Memory B cell (primary cell): ENCODE measurements at regions not wholly inside any gene's neighbourhood (a gene's known extent, or its start where the extent isn't known, plus 50 kb on each side); places are given as distances from the start of the nearest gene placed in this dataset.

ENCODE experiments used
- ATAC-seq: fragments of 150-1000 bp; cut with Tn5 transposase; 2 replicates; pipeline ENCODE4 v1.10.0; 2021; ENCODE audit warnings: low read depth, mild to moderate bottlenecking, moderate library complexity
- DNase-seq, 2 donors: peaks; one replicate each; pipeline ENCODE4 v3.0.0; 2022; ENCODE audit warnings: low spot score in 2 of 2
- H3K27ac Mint-ChIP-seq: one replicate; pipeline ENCODE4 v1.8.0; 2022; ENCODE audit warnings: mild to moderate bottlenecking, moderate library complexity, mixed read lengths
- H3K27me3 Mint-ChIP-seq: one replicate; pipeline ENCODE4 v1.8.0; 2022; ENCODE audit warnings: mixed read lengths
- H3K36me3 Mint-ChIP-seq: one replicate; pipeline ENCODE4 v1.8.0; 2022; ENCODE audit warnings: mild to moderate bottlenecking, mixed read lengths
- H3K4me1 Mint-ChIP-seq: one replicate; pipeline ENCODE4 v1.8.0; 2022; ENCODE audit warnings: mixed read lengths
- H3K4me3 Mint-ChIP-seq: one replicate; pipeline ENCODE4 v1.8.0; 2022; ENCODE audit warnings: mild to moderate bottlenecking, moderate library complexity, mixed read lengths
- H3K9me3 Mint-ChIP-seq: one replicate; pipeline ENCODE4 v1.8.0; 2022; ENCODE audit warnings: mixed read lengths

- Mint-ChIP-seq H3K27me3 (peaks cover 1% of the 10 kb centered on the region), H3K4me3 (no peak overlapping the region), H3K9me3 (no peaks in the 10 kb centered on the region), H3K27ac (no peak overlapping the region), H3K36me3 (no peaks in the 10 kb centered on the region), H3K4me1 (peaks cover 2% of the 10 kb centered on the region)
- DNase-seq (no peak), ATAC-seq (no peak)
Measured at GRCh38 chr11:30128269-30128932, 102.4 kb upstream of the FSHB start.

DNA sequence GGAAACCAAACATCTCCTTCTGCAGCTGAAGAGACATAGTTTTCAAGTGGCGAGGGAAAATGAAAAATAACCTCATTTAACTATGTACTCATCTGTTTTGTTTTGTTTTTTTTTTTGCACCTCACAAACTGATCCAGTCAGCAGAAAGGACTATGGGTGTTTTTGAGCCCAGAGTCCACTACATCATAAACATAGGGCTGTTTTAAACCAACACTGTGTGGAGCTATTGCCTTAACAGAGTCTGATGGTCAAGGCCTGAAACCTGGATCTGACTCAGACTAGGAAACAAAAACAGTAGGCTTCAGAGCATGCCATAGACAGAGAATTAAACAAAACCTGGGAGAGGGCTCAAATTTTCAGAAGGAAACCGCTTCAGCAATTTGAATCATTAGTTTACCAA, 99.3 kb upstream of the FSHB start:
- no peak for ATAC-seq
- Mint-ChIP-seq H3K27ac (no peak overlapping the region), H3K9me3 (no peaks in the 10 kb centered on the region), H3K4me1 (peaks cover 2% of the 10 kb centered on the region), H3K36me3 (no peaks in the 10 kb centered on the region), H3K27me3 (peaks cover 1% of the 10 kb centered on the region), H3K4me3 (no peak overlapping the region)
- no peak for DNase-seq

DNA sequence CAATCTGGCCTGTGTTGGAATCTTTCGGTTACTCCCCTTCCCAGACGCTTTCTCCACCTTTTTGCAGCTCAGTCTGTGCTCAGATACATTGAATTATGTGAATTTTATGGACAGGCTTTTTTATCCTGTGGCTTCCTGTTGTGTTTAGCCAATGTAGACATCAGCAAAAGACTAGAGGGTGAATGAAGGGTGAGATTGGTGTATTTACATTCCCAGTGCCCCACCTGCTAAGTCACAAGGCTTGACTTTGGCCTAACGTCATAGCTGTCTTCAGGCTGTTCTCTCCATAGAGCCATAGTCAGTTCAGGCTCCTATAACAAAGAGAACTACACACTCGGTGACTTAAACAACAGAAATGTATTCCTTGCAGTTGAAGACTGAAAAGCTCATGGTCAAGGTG, 97.5 kb upstream of the FSHB start:
- H3K27ac Mint-ChIP-seq: no peak overlapping the region
- H3K4me1 Mint-ChIP-seq: peaks cover under 1% of the 10 kb centered on the region
- H3K27me3 Mint-ChIP-seq: peaks cover under 1% of the 10 kb centered on the region
- ATAC-seq: no peak
- DNase-seq: no peak
- no peaks in the 10 kb centered on the region for H3K9me3 Mint-ChIP-seq
- H3K4me3 Mint-ChIP-seq: no peak overlapping the region
- no peaks in the 10 kb centered on the region for H3K36me3 Mint-ChIP-seq

DNA sequence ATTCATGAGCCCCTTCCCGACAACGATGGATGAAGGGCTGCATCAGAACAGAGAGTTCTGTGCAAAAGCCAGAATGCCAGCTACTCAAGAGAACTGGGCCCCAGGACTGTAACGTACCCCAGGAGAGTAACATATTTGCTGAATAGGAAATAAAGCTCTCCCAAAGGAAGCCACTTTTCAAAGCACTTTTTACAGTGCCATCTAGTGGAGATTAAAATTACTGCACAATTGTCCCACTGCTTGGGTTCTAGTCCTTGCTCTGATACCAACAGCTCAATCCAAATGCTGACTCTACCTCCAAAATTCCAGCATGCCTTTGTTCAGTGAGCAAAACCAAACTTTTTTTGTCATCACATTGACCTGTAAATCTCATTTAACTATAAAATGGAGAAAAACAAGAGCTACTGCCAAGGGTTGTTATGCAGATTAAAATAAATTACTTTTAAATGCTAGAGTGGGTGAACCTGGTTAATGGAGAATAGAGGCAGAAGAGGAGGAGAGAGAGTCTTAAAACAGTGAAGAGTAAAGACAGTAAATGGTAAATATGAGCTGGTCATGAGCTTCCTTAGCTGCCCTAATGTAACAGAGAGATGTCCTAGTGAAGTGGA, 87.6 kb upstream of the FSHB start:
- H3K27me3 Mint-ChIP-seq: peaks cover 2% of the 10 kb centered on the region
- DNase-seq: peak; percentile 15 to 16
- H3K36me3 Mint-ChIP-seq: no peaks in the 10 kb centered on the region
- no peak overlapping the region for H3K4me3 Mint-ChIP-seq
- ATAC-seq: no peak
- no peaks in the 10 kb centered on the region for H3K4me1 Mint-ChIP-seq
- H3K27ac Mint-ChIP-seq: no peak overlapping the region
- no peaks in the 10 kb centered on the region for H3K9me3 Mint-ChIP-seq

DNA sequence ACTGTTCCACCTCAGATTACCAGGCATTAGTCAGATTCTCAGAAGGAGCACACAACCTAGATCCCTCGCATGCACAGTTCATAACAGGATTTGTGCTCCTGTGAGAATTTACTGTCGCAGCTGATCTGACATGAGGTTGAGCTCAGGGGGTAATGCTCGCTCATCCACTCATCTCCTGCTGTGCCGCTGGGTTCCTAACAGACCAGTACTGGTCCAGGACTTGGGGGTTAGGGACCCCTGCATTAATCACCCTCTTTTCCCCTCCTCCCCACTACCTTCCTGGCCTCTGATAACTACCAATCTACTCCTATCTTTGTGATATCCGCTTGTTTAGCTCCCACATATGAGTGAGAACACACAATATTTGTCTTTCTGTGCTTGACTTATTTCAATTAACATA, 83.5 kb upstream of the FSHB start:
- DNase-seq (no peak), ATAC-seq (no peak)
- Mint-ChIP-seq H3K9me3 (no peaks in the 10 kb centered on the region), H3K27me3 (peaks cover 4% of the 10 kb centered on the region), H3K4me1 (no peaks in the 10 kb centered on the region), H3K4me3 (no peak overlapping the region), H3K36me3 (no peaks in the 10 kb centered on the region), H3K27ac (no peak overlapping the region)

GRCh38 chr11:30149998-30150397, 80.8 kb upstream of the FSHB start:
- ATAC-seq (no peak), DNase-seq (no peak)
- H3K9me3 Mint-ChIP-seq: no peaks in the 10 kb centered on the region
- H3K27me3 Mint-ChIP-seq: peaks cover 4% of the 10 kb centered on the region
- no peak overlapping the region for H3K4me3 Mint-ChIP-seq
- no peaks in the 10 kb centered on the region for H3K4me1 Mint-ChIP-seq
- H3K27ac Mint-ChIP-seq: no peak overlapping the region
- H3K36me3 Mint-ChIP-seq: no peaks in the 10 kb centered on the region

GRCh38 chr11:30150425-30150824, 80.4 kb upstream of the FSHB start:
- Mint-ChIP-seq H3K4me1 (no peaks in the 10 kb centered on the region), H3K36me3 (no peaks in the 10 kb centered on the region), H3K4me3 (no peak overlapping the region), H3K27me3 (peaks cover 6% of the 10 kb centered on the region), H3K27ac (no peak overlapping the region), H3K9me3 (no peaks in the 10 kb centered on the region)
- ATAC-seq (no peak), DNase-seq (no peak)

GRCh38 chr11:30153008-30153407, 77.8 kb upstream of the FSHB start:
- ATAC-seq: no peak
- Mint-ChIP-seq H3K4me1 (no peaks in the 10 kb centered on the region), H3K4me3 (no peak overlapping the region)

DNA sequence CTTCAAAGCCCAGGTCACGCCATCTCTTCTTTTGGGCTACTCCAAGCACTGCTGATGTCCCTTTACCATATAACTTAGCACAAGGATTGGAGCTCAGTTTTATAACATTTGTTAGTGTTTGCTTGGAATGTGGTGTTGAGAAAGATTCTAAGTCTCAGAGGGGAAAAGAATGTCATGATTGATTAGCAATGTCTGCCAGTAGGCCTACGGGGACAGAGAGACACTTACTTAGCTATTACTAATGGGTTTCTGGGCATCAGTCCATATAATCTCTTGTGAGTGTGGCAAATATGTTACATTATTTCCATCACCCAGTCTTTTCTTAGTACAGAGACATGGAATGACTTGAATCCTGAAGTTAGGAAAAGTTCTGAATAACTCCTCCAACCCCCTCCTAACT, 75.4 kb upstream of the FSHB start:
- Mint-ChIP-seq H3K27ac (no peak overlapping the region), H3K4me1 (no peaks in the 10 kb centered on the region), H3K4me3 (no peak overlapping the region), H3K36me3 (no peaks in the 10 kb centered on the region), H3K27me3 (peaks cover 7% of the 10 kb centered on the region), H3K9me3 (no peaks in the 10 kb centered on the region)
- ATAC-seq (no peak), DNase-seq (no peak)

More at GRCh38 chr11:30153008-30153407, 77.8 kb upstream of the FSHB start:
- DNase-seq: no peak
- Mint-ChIP-seq H3K27ac (no peak overlapping the region), H3K36me3 (no peaks in the 10 kb centered on the region), H3K27me3 (peaks cover 6% of the 10 kb centered on the region), H3K9me3 (no peaks in the 10 kb centered on the region)

- H3K4me1 Mint-ChIP-seq: no peaks in the 10 kb centered on the region
- DNase-seq (no peak), ATAC-seq (no peak)
- H3K36me3 Mint-ChIP-seq: no peaks in the 10 kb centered on the region
- H3K4me3 Mint-ChIP-seq: no peak overlapping the region
- H3K27me3 Mint-ChIP-seq: peaks cover 11% of the 10 kb centered on the region
- H3K9me3 Mint-ChIP-seq: peaks cover 5% of the 10 kb centered on the region
- H3K27ac Mint-ChIP-seq: no peak overlapping the region
Measured at GRCh38 chr11:30159546-30159945, 71.3 kb upstream of the FSHB start.

DNA sequence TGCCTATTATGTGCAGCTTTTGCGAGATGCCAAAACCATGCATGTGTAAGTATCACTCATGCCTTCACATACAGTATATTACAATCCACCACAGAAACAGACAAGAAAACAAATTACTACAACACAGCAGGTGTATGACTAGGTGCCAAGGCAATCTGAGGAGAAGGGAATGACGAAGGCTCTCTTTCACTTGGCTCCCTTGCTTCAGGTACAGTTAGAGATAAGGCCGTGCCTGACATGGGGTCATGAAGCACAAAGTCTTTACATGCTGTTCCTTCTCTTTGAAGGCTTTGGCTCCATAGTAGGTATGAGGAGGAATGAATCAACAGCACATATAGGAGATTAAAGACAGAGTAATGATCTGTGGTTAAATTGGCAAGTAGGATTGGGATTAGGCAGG, 65.2 kb upstream of the FSHB start:
- H3K27me3 Mint-ChIP-seq: peaks cover 5% of the 10 kb centered on the region
- ATAC-seq: no peak
- peaks cover 5% of the 10 kb centered on the region for H3K9me3 Mint-ChIP-seq
- H3K4me3 Mint-ChIP-seq: no peak overlapping the region
- H3K36me3 Mint-ChIP-seq: no peaks in the 10 kb centered on the region
- H3K4me1 Mint-ChIP-seq: no peaks in the 10 kb centered on the region
- DNase-seq: no peak
- no peak overlapping the region for H3K27ac Mint-ChIP-seq

DNA sequence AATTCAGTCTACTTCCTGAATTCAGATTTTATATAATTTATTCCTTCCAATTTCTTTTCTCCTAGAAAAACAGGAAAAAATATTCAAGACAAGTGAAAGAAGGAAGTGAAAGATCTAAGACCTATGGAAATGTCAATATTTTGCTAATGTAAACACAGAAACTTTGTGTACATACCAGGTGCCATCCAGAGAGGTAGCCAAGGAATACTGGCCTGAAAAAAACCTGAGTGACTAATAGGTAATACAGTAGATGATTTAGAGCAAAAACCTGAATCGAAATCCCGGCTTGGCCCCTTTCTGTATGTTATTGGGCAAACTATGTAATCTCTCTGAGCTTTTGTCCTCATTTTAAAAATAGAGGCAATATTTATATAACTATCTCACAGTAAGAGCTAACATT, 59.2 kb upstream of the FSHB start:
- H3K4me1 Mint-ChIP-seq: no peaks in the 10 kb centered on the region
- no peak overlapping the region for H3K27ac Mint-ChIP-seq
- H3K27me3 Mint-ChIP-seq: peaks cover 2% of the 10 kb centered on the region
- H3K9me3 Mint-ChIP-seq: no peaks in the 10 kb centered on the region
- no peak for DNase-seq
- no peak overlapping the region for H3K4me3 Mint-ChIP-seq
- ATAC-seq: no peak
- no peaks in the 10 kb centered on the region for H3K36me3 Mint-ChIP-seq

GRCh38 chr11:30172158-30172557, 58.7 kb upstream of the FSHB start:
- Mint-ChIP-seq H3K27ac (no peak overlapping the region), H3K9me3 (peaks cover 2% of the 10 kb centered on the region), H3K4me1 (no peaks in the 10 kb centered on the region), H3K4me3 (no peak overlapping the region), H3K27me3 (peaks cover 2% of the 10 kb centered on the region), H3K36me3 (no peaks in the 10 kb centered on the region)
- no peak for DNase-seq
- ATAC-seq: no peak

DNA sequence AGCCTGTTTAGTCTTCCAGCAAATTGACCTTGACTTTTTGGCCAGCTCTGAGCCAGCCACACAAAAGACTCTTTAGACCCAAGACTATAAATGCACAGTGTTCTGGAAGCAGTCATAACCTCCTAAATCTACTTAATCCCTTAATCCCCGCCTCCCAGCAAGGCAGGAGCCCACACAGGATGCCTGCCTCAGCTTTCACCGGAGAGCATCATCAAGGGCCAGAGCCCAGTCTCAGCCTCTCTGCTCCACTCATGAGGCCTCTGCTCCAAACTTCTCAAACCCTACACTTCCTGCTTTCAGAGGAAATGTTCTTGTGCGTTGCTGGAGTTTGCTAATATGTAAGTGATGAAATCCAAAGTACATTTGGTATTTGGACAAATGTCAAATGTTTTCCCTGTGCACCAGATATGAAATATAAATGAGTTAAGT, 57.9 kb upstream of the FSHB start:
- no peak overlapping the region for H3K27ac Mint-ChIP-seq
- H3K4me1 Mint-ChIP-seq: no peaks in the 10 kb centered on the region
- peaks cover 2% of the 10 kb centered on the region for H3K36me3 Mint-ChIP-seq
- peaks cover 2% of the 10 kb centered on the region for H3K27me3 Mint-ChIP-seq
- no peak overlapping the region for H3K4me3 Mint-ChIP-seq
- no peak for ATAC-seq
- DNase-seq: no peak
- peaks cover 2% of the 10 kb centered on the region for H3K9me3 Mint-ChIP-seq
